ENCODE measurements at regions not wholly inside any gene's neighbourhood (a gene's known extent, or its start where the extent isn't known, plus 50 kb on each side); places are given as distances from the start of the nearest gene placed in this dataset.
"Not testable (repeated sequence)": the region's sequence is repeated elsewhere in the genome, so short reads cannot be mapped to it uniquely, and the experiment has no call there.

- H3K4me3 Mint-ChIP-seq: no peak overlapping the region
- H3K36me3 Mint-ChIP-seq: no peaks in the 10 kb centered on the region
- ATAC-seq (ENCODE audit: low read depth) (no peak), DNase-seq (no peak)
- POLR2A ChIA-PET: no interaction called here
- H3K9me3 Mint-ChIP-seq: no peaks in the 10 kb centered on the region
- H3K27me3 Mint-ChIP-seq: no peaks in the 10 kb centered on the region
- no peak overlapping the region for H3K27ac Mint-ChIP-seq
- no peaks in the 10 kb centered on the region for H3K4me1 Mint-ChIP-seq
Measured at GRCh38 chrX:139178980-139179379, 351.6 kb upstream of the F9 start.

- Mint-ChIP-seq H3K9me3 (no peaks in the 10 kb centered on the region), H3K4me3 (no peak overlapping the region), H3K36me3 (no peaks in the 10 kb centered on the region), H3K27ac (no peak overlapping the region), H3K27me3 (no peaks in the 10 kb centered on the region), H3K4me1 (no peaks in the 10 kb centered on the region)
- ATAC-seq (ENCODE audit: low read depth): no peak
- no peak for DNase-seq
- POLR2A ChIA-PET: no interaction called here
Measured at GRCh38 chrX:139172731-139173130, 357.8 kb upstream of the F9 start.

- H3K27ac Mint-ChIP-seq: no peak overlapping the region
- DNase-seq (no peak), ATAC-seq (ENCODE audit: low read depth) (no peak)
- H3K9me3 Mint-ChIP-seq: no peaks in the 10 kb centered on the region
- no peaks in the 10 kb centered on the region for H3K27me3 Mint-ChIP-seq
- no peaks in the 10 kb centered on the region for H3K4me1 Mint-ChIP-seq
- no peak overlapping the region for H3K4me3 Mint-ChIP-seq
- no peaks in the 10 kb centered on the region for H3K36me3 Mint-ChIP-seq
- POLR2A ChIA-PET: no interaction called here
Measured at GRCh38 chrX:139170526-139171173, 359.9 kb upstream of the F9 start.

GRCh38 chrX:139167282-139167681 lies 363.3 kb upstream of the F9 start:
- ATAC-seq (ENCODE audit: low read depth): no peak
- H3K9me3 Mint-ChIP-seq: no peaks in the 10 kb centered on the region
- H3K36me3 Mint-ChIP-seq: no peaks in the 10 kb centered on the region
- H3K4me3 Mint-ChIP-seq: no peak overlapping the region
- POLR2A ChIA-PET: no interaction called here
- no peaks in the 10 kb centered on the region for H3K4me1 Mint-ChIP-seq
- no peaks in the 10 kb centered on the region for H3K27me3 Mint-ChIP-seq
- H3K27ac Mint-ChIP-seq: no peak overlapping the region
- no peak for DNase-seq

- no peak for ATAC-seq (ENCODE audit: low read depth)
- Mint-ChIP-seq H3K9me3 (peaks cover 1% of the 10 kb centered on the region), H3K4me1 (no peaks in the 10 kb centered on the region), H3K4me3 (no peak overlapping the region), H3K27ac (no peak overlapping the region), H3K27me3 (no peaks in the 10 kb centered on the region), H3K36me3 (no peaks in the 10 kb centered on the region)
- DNase-seq: no peak
- POLR2A ChIA-PET: no interaction called here
Measured at GRCh38 chrX:139158256-139158655, 372.3 kb upstream of the F9 start.

GRCh38 chrX:139156356-139156755 lies 374.2 kb upstream of the F9 start:
- POLR2A ChIA-PET: no interaction called here
- Mint-ChIP-seq H3K27me3 (no peaks in the 10 kb centered on the region), H3K27ac (no peak overlapping the region), H3K9me3 (peaks cover 1% of the 10 kb centered on the region), H3K4me3 (no peak overlapping the region), H3K36me3 (no peaks in the 10 kb centered on the region), H3K4me1 (no peaks in the 10 kb centered on the region)
- DNase-seq (no peak), ATAC-seq (ENCODE audit: low read depth) (no peak)

GRCh38 chrX:139146625-139147024 lies 383.9 kb upstream of the F9 start:
- H3K4me3 Mint-ChIP-seq; H3K9me3 Mint-ChIP-seq; H3K4me1 Mint-ChIP-seq; POLR2A ChIA-PET; H3K36me3 Mint-ChIP-seq; H3K27me3 Mint-ChIP-seq; ATAC-seq (ENCODE audit: low read depth); DNase-seq; H3K27ac Mint-ChIP-seq: not testable (repeated sequence)

GRCh38 chrX:139141370-139141769 lies 389.2 kb upstream of the F9 start:
- no peaks in the 10 kb centered on the region for H3K9me3 Mint-ChIP-seq
- POLR2A ChIA-PET: no interaction called here
- no peaks in the 10 kb centered on the region for H3K27me3 Mint-ChIP-seq
- ATAC-seq (ENCODE audit: low read depth): no peak
- no peaks in the 10 kb centered on the region for H3K4me1 Mint-ChIP-seq
- H3K36me3 Mint-ChIP-seq: no peaks in the 10 kb centered on the region
- H3K27ac Mint-ChIP-seq: no peak overlapping the region
- no peak for DNase-seq
- no peak overlapping the region for H3K4me3 Mint-ChIP-seq

GRCh38 chrX:139134316-139134715 lies 396.2 kb upstream of the F9 start:
- DNase-seq: no peak
- Mint-ChIP-seq H3K27ac (no peak overlapping the region), H3K27me3 (no peaks in the 10 kb centered on the region), H3K4me1 (no peaks in the 10 kb centered on the region), H3K4me3 (no peak overlapping the region), H3K36me3 (no peaks in the 10 kb centered on the region), H3K9me3 (no peaks in the 10 kb centered on the region)
- no peak for ATAC-seq (ENCODE audit: low read depth)
- POLR2A ChIA-PET: no interaction called here

GRCh38 chrX:139126493-139126892 lies 404.0 kb upstream of the F9 start:
- Mint-ChIP-seq H3K4me1 (no peaks in the 10 kb centered on the region), H3K4me3 (no peak overlapping the region), H3K9me3 (no peaks in the 10 kb centered on the region), H3K36me3 (no peaks in the 10 kb centered on the region), H3K27ac (no peak overlapping the region), H3K27me3 (no peaks in the 10 kb centered on the region)
- ATAC-seq (ENCODE audit: low read depth) (no peak), DNase-seq (no peak)
- POLR2A ChIA-PET: no interaction called here

- Mint-ChIP-seq H3K9me3 (no peaks in the 10 kb centered on the region), H3K27ac (no peak overlapping the region), H3K4me3 (no peak overlapping the region), H3K36me3 (no peaks in the 10 kb centered on the region), H3K27me3 (no peaks in the 10 kb centered on the region), H3K4me1 (no peaks in the 10 kb centered on the region)
- POLR2A ChIA-PET: no interaction called here
- DNase-seq (no peak), ATAC-seq (ENCODE audit: low read depth) (no peak)
Measured at GRCh38 chrX:139125916-139126315, 404.6 kb upstream of the F9 start.

GRCh38 chrX:139121616-139122286 lies 408.8 kb upstream of the F9 start:
- no peaks in the 10 kb centered on the region for H3K4me1 Mint-ChIP-seq
- POLR2A ChIA-PET: no interaction called here
- no peak overlapping the region for H3K27ac Mint-ChIP-seq
- H3K27me3 Mint-ChIP-seq: no peaks in the 10 kb centered on the region
- no peaks in the 10 kb centered on the region for H3K36me3 Mint-ChIP-seq
- no peak overlapping the region for H3K4me3 Mint-ChIP-seq
- ATAC-seq (ENCODE audit: low read depth) (no peak), DNase-seq (no peak)
- no peaks in the 10 kb centered on the region for H3K9me3 Mint-ChIP-seq

- H3K36me3 Mint-ChIP-seq: no peaks in the 10 kb centered on the region
Measured at GRCh38 chrX:139120760-139121159, 409.2 kb upstream of the FGF13 start.

GRCh38 chrX:139113708-139114107 lies 402.2 kb upstream of the FGF13 start:
- H3K36me3 Mint-ChIP-seq: no peaks in the 10 kb centered on the region
- POLR2A ChIA-PET: no interaction called here
- no peaks in the 10 kb centered on the region for H3K27me3 Mint-ChIP-seq
- no peak for ATAC-seq (ENCODE audit: low read depth)
- no peak overlapping the region for H3K27ac Mint-ChIP-seq
- H3K9me3 Mint-ChIP-seq: no peaks in the 10 kb centered on the region
- no peak overlapping the region for H3K4me3 Mint-ChIP-seq
- no peaks in the 10 kb centered on the region for H3K4me1 Mint-ChIP-seq
- no peak for DNase-seq

More at GRCh38 chrX:139120760-139121159, 409.2 kb upstream of the FGF13 start:
- Mint-ChIP-seq H3K27me3 (no peaks in the 10 kb centered on the region), H3K9me3 (no peaks in the 10 kb centered on the region), H3K27ac (no peak overlapping the region), H3K4me3 (no peak overlapping the region), H3K4me1 (no peaks in the 10 kb centered on the region)
- POLR2A ChIA-PET: no interaction called here
- no peak for ATAC-seq (ENCODE audit: low read depth)
- DNase-seq: no peak

Data from activated naive CD8-positive, alpha-beta T cell treated with anti-CD3 and anti-CD28 coated beads, Interleukin-2, amount 10 ng/mL, durations not matched to agents 7 days and 5 days (primary cell).